ENCODE measurements at regions not wholly inside any gene's neighbourhood (a gene's known extent, or its start where the extent isn't known, plus 50 kb on each side); places are given as distances from the start of the nearest gene placed in this dataset.

DNA sequence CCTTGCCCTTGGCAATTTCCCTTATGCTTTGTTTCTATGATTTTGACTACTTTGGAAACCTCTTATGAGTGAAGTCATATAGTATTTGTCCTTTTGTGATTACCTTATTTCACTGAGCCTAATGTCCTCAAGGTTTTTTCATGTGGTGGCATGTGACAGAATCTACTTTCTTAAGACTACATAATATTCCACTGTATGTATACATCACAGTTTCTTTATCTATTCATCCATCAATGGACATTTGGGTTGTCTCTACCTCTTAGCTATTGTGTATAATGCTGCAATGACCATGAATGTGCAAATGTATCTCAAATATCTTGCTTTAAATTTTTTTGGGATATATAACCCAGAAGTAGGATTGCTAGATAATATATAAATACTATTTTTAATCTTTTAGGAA is 96.4 kb upstream of the ALDH1A1 start:
- Histone ChIP-seq H3K4ac (ENCODE audit: low read depth, low read length) (no peak overlapping the region), H4K20me1 (ENCODE audit: insufficient read depth, low read length) (no peaks in the 10 kb centered on the region), H4K8ac (ENCODE audit: low read depth in 2 of 2, low read length in 2 of 2) (no peak overlapping the region), H3K18ac (ENCODE audit: low read depth, low read length) (no peak overlapping the region), H2AK9ac (replicated peaks; ENCODE audit: low read depth, low read length, poor library complexity) (no peak overlapping the region), H4K5ac (ENCODE audit: low read depth, low read length) (no peak overlapping the region), H3K4me2 (ENCODE audit: low read depth, low read length) (no peak overlapping the region), H3K56ac (ENCODE audit: extremely low read depth, insufficient read depth, low read length) (no peak overlapping the region), H3K36me3 (ENCODE audit: control insufficient read depth, insufficient read depth, low read length) (no peaks in the 10 kb centered on the region), H2BK120ac (ENCODE audit: low read depth, low read length) (no peak overlapping the region), H4K91ac (ENCODE audit: insufficient read depth, low read depth, low read length) (no peak overlapping the region), H2BK15ac (ENCODE audit: low read depth, low read length) (no peak overlapping the region), H3K4me1 (ENCODE audit: control insufficient read depth, insufficient read depth, low read length) (no peaks in the 10 kb centered on the region), H3K4me3 (ENCODE audit: insufficient read depth, low read depth, low read length) (no peak overlapping the region), H2AK5ac (ENCODE audit: low read depth, low read length) (no peak overlapping the region), H3K79me1 (ENCODE audit: low read depth in 1 of 2, low read length in 2 of 2) (no peaks in the 10 kb centered on the region), H3K9me3 (ENCODE audit: control insufficient read depth, insufficient read depth, low read length) (no peaks in the 10 kb centered on the region), H2BK5ac (ENCODE audit: low read depth, low read length, poor library complexity, severe bottlenecking) (no peak overlapping the region), H3K9me1 (ENCODE audit: insufficient read depth, low read length) (no peaks in the 10 kb centered on the region), H2BK20ac (ENCODE audit: low read depth, low read length) (no peak overlapping the region), H3K14ac (replicated peaks; ENCODE audit: low read depth, low read length) (no peak overlapping the region), H3K23ac (ENCODE audit: low read depth, low read length) (no peak overlapping the region), H3K27me3 (ENCODE audit: control insufficient read depth, insufficient read depth, low read length) (0 out of 2 replicates have a peak, but pooled peaks cover 1% of the 10 kb centered on the region), H3K27ac (ENCODE audit: insufficient read depth, low read length) (no peak overlapping the region), H2AFZ (replicated peaks; ENCODE audit: low read length, poor library complexity) (no peak overlapping the region), H3K9ac (ENCODE audit: low read depth, low read length) (no peak overlapping the region)
- no peak for ATAC-seq (ENCODE audit: low read depth)
- intact Hi-C loops (cut with micrococcal nuclease): no loop called here
- dilution Hi-C loops (cut with HindIII; ENCODE audit: low sequenced_read_pairs, unreplicated experiment): no loop called here
- POLR2A ChIA-PET (ENCODE audit: unreplicated experiment): no interaction called here
- no TSS peak for BruUV-seq (replicated peaks)
- TF ChIP-seq BHLHE40 (IDR thresholded peaks at IDR 0.05; ENCODE audit: low read depth, low read length) (no peak), CTCF (conservative IDR thresholded peaks at IDR 0.05; ENCODE audit: low read depth, low read length) (no peak), POLR2A (IDR thresholded peaks at IDR 0.05; ENCODE audit: low read depth, low read length) (no peak), RAD21 (IDR thresholded peaks at IDR 0.05; ENCODE audit: low read length) (no peak), MAFK (IDR thresholded peaks at IDR 0.05; ENCODE audit: low read depth, low read length) (no peak), CEBPB (IDR thresholded peaks at IDR 0.05; ENCODE audit: low read depth, low read length) (no peak), ELK1 (IDR thresholded peaks at IDR 0.05; ENCODE audit: borderline replicate concordance, low read depth, low read length) (no peak), MAZ (IDR thresholded peaks at IDR 0.05; ENCODE audit: borderline replicate concordance, low read depth, low read length) (no peak), NFE2L2 (IDR thresholded peaks at IDR 0.05; ENCODE audit: low read depth, low read length) (no peak)
- in situ Hi-C loops (cut with MboI; ENCODE audit: low sequenced_read_pairs): no loop called here
- CTCF ChIA-PET: no interaction called here
- DNase-seq: no peak

All from IMR-90 (cell line).